ENCODE measurements at regions not wholly inside any gene's neighbourhood (a gene's known extent, or its start where the extent isn't known, plus 50 kb on each side); places are given as distances from the start of the nearest gene placed in this dataset.

DNA sequence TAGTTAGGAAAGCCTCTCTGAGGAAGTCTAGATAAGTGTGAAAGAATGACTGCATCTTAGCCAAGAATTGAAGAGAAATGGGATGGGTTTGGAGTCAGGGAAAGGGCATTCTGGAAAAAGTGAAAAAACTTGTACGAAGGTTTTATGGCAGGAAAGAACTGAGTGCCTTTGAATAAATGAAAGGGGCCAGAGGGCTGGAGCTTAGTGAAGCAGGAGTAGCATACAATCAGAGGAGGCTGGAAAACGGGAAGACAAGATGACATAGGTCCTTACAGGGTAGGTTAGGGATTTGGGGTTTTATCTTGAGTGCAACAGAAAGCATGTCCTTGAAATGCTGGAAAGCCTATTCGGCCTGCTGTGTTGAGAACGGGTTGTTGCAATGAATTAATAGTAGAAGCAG lies 152.6 kb upstream of the RND3 start:
- H3K9me3 ChIP-seq (replicated peaks; ENCODE audit: control insufficient read depth, low read depth, low read length), result no peaks in the 10 kb centered on the region
- H3K27ac ChIP-seq (ENCODE audit: low read length), result no peak overlapping the region
- peak; percentile 89 for DNase-seq
- 15% methylated on average over 4 of the region's 4 CpGs for WGBS (ENCODE audit: insufficient coverage)
- H3K36me3 ChIP-seq (ENCODE audit: control insufficient read depth, insufficient read depth, low read length), result no peaks in the 10 kb centered on the region
- no peak overlapping the region for H3K4me3 ChIP-seq (ENCODE audit: low read length)
- H3K27me3 ChIP-seq (ENCODE audit: control insufficient read depth, insufficient read depth, low read length), result no peaks in the 10 kb centered on the region
- no peaks in the 10 kb centered on the region for H3K4me1 ChIP-seq (ENCODE audit: control insufficient read depth, insufficient read depth, low read length)

DNA sequence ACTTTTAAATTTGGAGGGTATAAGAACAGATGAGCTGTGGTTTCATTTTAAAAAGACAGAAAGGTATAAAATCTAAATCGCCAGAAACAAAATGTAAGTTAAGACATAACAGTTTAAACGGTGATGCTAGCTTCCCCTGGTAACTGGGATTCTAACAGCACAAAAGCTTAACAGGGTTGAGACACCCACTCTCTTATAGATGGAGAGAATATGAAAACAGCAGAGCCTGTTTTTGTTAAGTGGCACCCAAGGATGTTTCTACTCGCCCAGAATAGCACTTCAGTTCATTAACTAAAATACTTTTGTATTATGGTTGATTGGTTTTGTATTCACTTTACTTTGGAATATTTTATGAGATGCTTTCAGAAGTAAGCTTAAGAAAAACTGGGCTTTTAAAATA lies 151.9 kb upstream of the RND3 start:
- peak; percentile 33 for DNase-seq
- Histone ChIP-seq H3K9me3 (replicated peaks; ENCODE audit: control insufficient read depth, low read depth, low read length) (no peaks in the 10 kb centered on the region), H3K27ac (ENCODE audit: low read length) (no peak overlapping the region), H3K4me3 (ENCODE audit: low read length) (no peak overlapping the region), H3K36me3 (ENCODE audit: control insufficient read depth, insufficient read depth, low read length) (no peaks in the 10 kb centered on the region), H3K4me1 (ENCODE audit: control insufficient read depth, insufficient read depth, low read length) (no peaks in the 10 kb centered on the region), H3K27me3 (ENCODE audit: control insufficient read depth, insufficient read depth, low read length) (no peaks in the 10 kb centered on the region)
- WGBS (ENCODE audit: insufficient coverage), result no CpG with 5 or more reads among the region's 3 CpGs

DNA sequence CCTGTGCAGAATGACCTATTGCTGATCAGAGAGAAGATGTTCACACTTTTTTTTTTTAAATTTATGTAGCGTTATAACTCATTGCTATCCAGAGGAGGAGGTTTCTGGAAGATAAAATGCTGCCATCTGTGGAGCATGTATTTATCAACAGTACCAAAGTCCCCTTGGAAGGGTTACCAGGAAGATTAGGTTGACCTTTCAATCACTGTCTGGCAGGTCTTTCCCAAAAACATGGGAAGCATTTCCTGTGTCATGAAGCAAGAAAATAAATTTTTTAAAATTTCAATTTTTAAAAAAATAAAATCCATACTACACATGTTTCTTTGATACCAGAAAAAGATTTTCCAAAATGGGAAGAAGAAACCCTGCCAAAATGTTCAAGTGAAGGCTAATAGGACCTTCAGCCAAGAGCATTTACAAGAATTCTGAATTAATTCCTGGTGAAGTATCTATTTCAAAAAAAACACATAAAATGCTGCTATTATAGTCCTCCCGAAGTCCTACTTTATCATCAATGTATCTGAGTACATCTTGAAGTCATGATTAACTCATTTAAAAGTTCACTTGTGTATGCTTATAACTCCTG lies 143.9 kb upstream of the RND3 start:
- Histone ChIP-seq H3K27ac (ENCODE audit: low read length) (peak overlapping the region; percentile 49), H3K36me3 (ENCODE audit: control insufficient read depth, insufficient read depth, low read length) (no peaks in the 10 kb centered on the region), H3K4me3 (ENCODE audit: low read length) (no peak overlapping the region), H3K27me3 (ENCODE audit: control insufficient read depth, insufficient read depth, low read length) (no peaks in the 10 kb centered on the region), H3K9me3 (replicated peaks; ENCODE audit: control insufficient read depth, low read depth, low read length) (no peaks in the 10 kb centered on the region), H3K4me1 (ENCODE audit: control insufficient read depth, insufficient read depth, low read length) (peaks cover 8% of the 10 kb centered on the region)
- WGBS (ENCODE audit: insufficient coverage), result no CpG with 5 or more reads among the region's 2 CpGs
- DNase-seq, result peak; percentile 76

DNA sequence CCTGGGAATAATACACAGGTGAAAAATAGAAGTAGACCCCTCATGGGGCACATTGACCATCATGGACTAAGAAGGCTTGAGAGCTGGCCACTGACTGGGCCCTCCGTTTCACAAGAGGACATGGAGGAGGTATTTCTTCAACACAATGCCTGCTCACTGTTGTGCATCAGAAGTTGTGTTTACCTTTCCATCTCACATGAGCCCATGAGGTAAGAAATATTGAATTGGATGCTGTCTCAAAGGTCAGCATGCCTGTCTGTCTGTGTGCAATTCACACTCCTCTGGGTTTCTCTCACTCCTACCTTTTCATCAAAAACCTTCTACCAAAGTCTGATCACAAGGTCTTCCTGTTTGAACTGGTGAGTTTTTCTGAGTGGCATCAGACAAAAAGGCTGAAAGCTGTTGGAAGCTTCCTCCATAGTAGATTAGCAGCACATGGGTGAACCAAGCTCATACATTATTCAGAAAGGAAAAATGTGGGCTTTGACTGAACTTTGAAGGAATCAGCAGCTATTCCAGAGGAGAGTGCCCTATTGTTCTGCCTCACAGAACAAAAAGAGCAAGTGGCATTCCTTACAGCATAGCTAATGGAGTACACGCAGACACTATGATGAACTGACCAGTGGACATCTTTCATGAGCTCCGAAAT lies 143.2 kb upstream of the RND3 start:
- Histone ChIP-seq H3K4me3 (ENCODE audit: low read length) (no peak overlapping the region), H3K27me3 (ENCODE audit: control insufficient read depth, insufficient read depth, low read length) (no peaks in the 10 kb centered on the region), H3K4me1 (ENCODE audit: control insufficient read depth, insufficient read depth, low read length) (peaks cover 8% of the 10 kb centered on the region), H3K36me3 (ENCODE audit: control insufficient read depth, insufficient read depth, low read length) (no peaks in the 10 kb centered on the region), H3K9me3 (replicated peaks; ENCODE audit: control insufficient read depth, low read depth, low read length) (no peaks in the 10 kb centered on the region), H3K27ac (ENCODE audit: low read length) (peak overlapping the region; percentile 49)
- WGBS (ENCODE audit: insufficient coverage), result 80% methylated on average over 1 of the region's 3 CpGs
- peak; percentile 27 for DNase-seq

DNA sequence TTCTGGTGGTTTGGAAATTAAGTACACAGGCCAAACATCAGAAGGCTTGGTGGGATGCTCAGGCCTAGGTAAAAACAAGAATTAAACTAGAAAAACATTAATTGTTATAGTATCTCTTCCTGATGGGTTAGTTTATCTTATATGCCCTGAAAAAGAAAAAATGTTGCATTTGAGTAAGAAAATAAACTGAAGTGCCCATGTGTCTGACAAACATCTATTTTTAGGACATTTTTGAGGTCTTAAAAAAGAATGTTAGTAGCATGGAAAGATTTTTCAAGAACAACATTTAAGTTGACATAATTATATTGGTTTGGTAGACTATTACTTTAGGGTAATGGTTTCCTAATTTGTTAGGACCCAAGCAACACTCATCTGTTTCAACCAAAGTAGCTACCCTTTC lies 140.1 kb upstream of the RND3 start:
- no peak for DNase-seq
- Histone ChIP-seq H3K27me3 (ENCODE audit: control insufficient read depth, insufficient read depth, low read length) (no peaks in the 10 kb centered on the region), H3K4me3 (ENCODE audit: low read length) (no peak overlapping the region), H3K4me1 (ENCODE audit: control insufficient read depth, insufficient read depth, low read length) (peaks cover 13% of the 10 kb centered on the region), H3K36me3 (ENCODE audit: control insufficient read depth, insufficient read depth, low read length) (no peaks in the 10 kb centered on the region), H3K27ac (ENCODE audit: low read length) (no peak overlapping the region), H3K9me3 (replicated peaks; ENCODE audit: control insufficient read depth, low read depth, low read length) (no peaks in the 10 kb centered on the region)

DNA sequence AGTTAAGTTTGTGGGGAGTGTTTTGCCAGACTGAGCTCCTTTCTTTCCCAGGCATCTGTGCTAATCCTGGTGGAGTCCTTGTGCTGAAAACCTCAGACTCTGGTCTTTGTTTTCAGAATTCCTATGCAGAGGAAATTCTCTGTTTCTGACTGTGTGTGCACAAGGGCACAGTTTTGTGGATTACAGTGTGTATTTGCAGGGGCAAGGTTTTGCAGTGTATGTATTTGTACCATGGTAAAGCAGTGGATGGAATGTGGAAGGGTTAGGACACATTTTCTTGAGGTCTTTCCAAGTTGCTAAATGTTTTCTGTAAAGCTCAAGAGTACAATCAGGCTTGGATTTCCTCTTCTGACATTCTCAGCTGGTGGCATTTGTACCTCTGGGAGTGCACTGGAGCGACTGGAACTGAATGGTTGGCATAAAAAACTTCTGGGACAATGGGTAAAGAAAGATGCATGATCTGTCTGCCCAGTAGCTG lies 139.5 kb upstream of the RND3 start:
- Histone ChIP-seq H3K4me3 (ENCODE audit: low read length) (no peak overlapping the region), H3K27me3 (ENCODE audit: control insufficient read depth, insufficient read depth, low read length) (no peaks in the 10 kb centered on the region), H3K4me1 (ENCODE audit: control insufficient read depth, insufficient read depth, low read length) (peaks cover 15% of the 10 kb centered on the region), H3K27ac (ENCODE audit: low read length) (peak overlapping the region; percentile 22), H3K9me3 (replicated peaks; ENCODE audit: control insufficient read depth, low read depth, low read length) (no peaks in the 10 kb centered on the region), H3K36me3 (ENCODE audit: control insufficient read depth, insufficient read depth, low read length) (no peaks in the 10 kb centered on the region)
- DNase-seq, result no peak
- no CpG with 5 or more reads among the region's 1 CpG for WGBS (ENCODE audit: insufficient coverage)

DNA sequence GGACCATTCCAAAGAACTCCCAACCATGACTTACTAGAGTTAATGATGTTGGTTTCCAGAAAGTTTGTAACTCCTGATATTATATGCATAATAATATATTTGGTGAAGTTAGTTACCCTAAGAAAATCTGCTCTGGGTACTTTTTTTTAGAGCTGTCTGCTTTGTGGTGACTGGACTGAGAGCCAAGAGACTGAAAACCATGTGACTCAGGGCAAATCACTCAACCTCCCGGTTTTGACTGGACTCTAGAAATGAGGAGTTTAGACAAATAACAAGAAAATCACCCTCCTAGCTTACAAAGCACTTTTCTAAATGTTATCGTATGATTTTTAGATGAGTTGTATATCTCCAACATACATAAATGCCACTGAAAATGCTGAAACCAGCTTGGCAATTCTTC lies 138.3 kb upstream of the RND3 start:
- no peak for DNase-seq
- Histone ChIP-seq H3K27me3 (ENCODE audit: control insufficient read depth, insufficient read depth, low read length) (no peaks in the 10 kb centered on the region), H3K4me3 (ENCODE audit: low read length) (no peak overlapping the region), H3K4me1 (ENCODE audit: control insufficient read depth, insufficient read depth, low read length) (peaks cover 16% of the 10 kb centered on the region), H3K27ac (ENCODE audit: low read length) (no peak overlapping the region), H3K9me3 (replicated peaks; ENCODE audit: control insufficient read depth, low read depth, low read length) (no peaks in the 10 kb centered on the region), H3K36me3 (ENCODE audit: control insufficient read depth, insufficient read depth, low read length) (no peaks in the 10 kb centered on the region)
- no CpG with 5 or more reads among the region's 2 CpGs for WGBS (ENCODE audit: insufficient coverage)

DNA sequence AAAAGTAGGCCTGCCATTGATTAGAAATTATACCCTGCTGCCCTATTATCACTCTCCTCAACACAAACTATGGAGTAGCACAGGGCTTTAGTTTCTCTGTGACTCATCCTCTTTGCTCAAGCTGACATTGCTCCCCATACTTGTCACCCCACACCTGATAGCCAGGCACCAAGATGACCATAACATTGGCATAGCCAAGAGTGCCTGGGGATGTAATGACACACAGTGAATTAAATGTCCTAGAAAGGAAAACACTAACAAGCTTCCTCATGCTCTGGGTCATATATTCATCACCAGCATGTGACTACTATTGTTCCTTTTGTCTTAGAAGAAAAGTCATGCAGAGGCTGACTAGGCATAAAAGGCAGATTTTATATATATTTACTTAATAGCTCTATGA lies 137.8 kb upstream of the RND3 start:
- no peak overlapping the region for H3K27ac ChIP-seq (ENCODE audit: low read length)
- no peak for DNase-seq
- no peak overlapping the region for H3K4me3 ChIP-seq (ENCODE audit: low read length)
- H3K9me3 ChIP-seq (replicated peaks; ENCODE audit: control insufficient read depth, low read depth, low read length), result no peaks in the 10 kb centered on the region
- H3K36me3 ChIP-seq (ENCODE audit: control insufficient read depth, insufficient read depth, low read length), result no peaks in the 10 kb centered on the region
- no peaks in the 10 kb centered on the region for H3K27me3 ChIP-seq (ENCODE audit: control insufficient read depth, insufficient read depth, low read length)
- H3K4me1 ChIP-seq (ENCODE audit: control insufficient read depth, insufficient read depth, low read length), result peaks cover 15% of the 10 kb centered on the region

DNA sequence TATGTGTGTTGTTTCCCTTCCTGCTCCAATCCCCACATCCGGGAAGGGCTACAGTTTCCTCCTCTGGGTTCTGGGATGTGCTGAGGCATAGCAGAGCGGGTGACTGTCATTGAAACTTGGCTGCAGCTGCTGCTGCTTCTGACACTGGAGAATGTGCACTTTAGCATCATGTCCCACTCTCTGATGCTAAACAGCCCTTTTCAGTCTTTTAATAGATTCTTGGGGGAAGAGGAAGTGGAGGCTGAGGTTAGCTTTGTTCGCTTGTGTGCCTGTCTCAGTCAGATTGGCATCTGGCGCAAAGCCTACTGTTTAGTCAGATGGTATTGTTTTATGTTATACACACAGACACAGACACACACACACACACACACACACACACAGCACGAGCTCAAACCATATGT lies 136.5 kb upstream of the RND3 start:
- H3K4me3 ChIP-seq (ENCODE audit: low read length), result no peak overlapping the region
- no peaks in the 10 kb centered on the region for H3K27me3 ChIP-seq (ENCODE audit: control insufficient read depth, insufficient read depth, low read length)
- peaks cover 17% of the 10 kb centered on the region for H3K4me1 ChIP-seq (ENCODE audit: control insufficient read depth, insufficient read depth, low read length)
- H3K36me3 ChIP-seq (ENCODE audit: control insufficient read depth, insufficient read depth, low read length), result no peaks in the 10 kb centered on the region
- peak overlapping the region; percentile 68 for H3K27ac ChIP-seq (ENCODE audit: low read length)
- peak; percentile 47 for DNase-seq
- H3K9me3 ChIP-seq (replicated peaks; ENCODE audit: control insufficient read depth, low read depth, low read length), result no peaks in the 10 kb centered on the region
- WGBS (ENCODE audit: insufficient coverage), result no CpG with 5 or more reads among the region's 5 CpGs

DNA sequence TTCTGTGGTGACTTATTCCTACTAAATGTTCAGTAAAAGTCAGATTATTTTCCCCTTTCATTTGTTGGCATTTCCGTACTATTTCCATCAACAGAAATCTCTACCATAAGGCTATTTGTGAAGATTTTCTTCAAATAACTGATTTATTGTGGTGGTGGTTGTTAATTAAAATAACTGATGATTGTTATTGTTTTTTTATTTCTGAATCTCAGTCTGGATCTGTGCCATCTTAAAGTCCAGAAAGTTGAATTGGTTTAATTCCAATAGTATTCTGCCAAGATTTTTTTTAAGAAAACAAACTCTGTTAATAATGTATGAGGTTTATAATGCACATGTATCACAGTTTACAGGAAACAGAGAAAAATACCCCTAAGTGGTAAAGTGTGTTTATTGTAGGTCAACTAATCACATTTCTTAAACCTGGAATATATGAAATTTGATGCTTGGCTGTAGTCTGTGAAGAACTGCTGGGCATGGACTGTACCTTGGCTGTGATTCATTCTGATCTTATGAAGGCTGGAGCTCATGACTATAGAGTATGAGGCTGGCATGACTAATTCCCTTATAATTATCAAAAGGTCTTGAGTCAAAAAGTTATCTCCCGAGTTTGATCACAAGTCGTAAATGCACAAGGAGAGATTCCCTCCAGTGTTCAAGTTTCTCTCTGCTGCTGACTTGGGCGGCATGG lies 134.2 kb upstream of the RND3 start:
- H3K27me3 ChIP-seq (ENCODE audit: control insufficient read depth, insufficient read depth, low read length), result no peaks in the 10 kb centered on the region
- DNase-seq, result peak; percentile 43
- H3K4me3 ChIP-seq (ENCODE audit: low read length), result no peak overlapping the region
- 79% methylated on average over 2 of the region's 4 CpGs for WGBS (ENCODE audit: insufficient coverage)
- peaks cover 15% of the 10 kb centered on the region for H3K4me1 ChIP-seq (ENCODE audit: control insufficient read depth, insufficient read depth, low read length)
- H3K27ac ChIP-seq (ENCODE audit: low read length), result peak overlapping the region; percentile 79
- no peaks in the 10 kb centered on the region for H3K9me3 ChIP-seq (replicated peaks; ENCODE audit: control insufficient read depth, low read depth, low read length)
- H3K36me3 ChIP-seq (ENCODE audit: control insufficient read depth, insufficient read depth, low read length), result no peaks in the 10 kb centered on the region
